NCI-H748 (cell line): ENCODE measurements at regions not wholly inside any gene's neighbourhood (a gene's known extent, or its start where the extent isn't known, plus 50 kb on each side); places are given as distances from the start of the nearest gene placed in this dataset.

Source experiments
- DNase-seq: peaks from one replicate; lab custom pipeline; 2025; ENCODE audit not compliant: unreplicated experiment; lab: John Stamatoyannopoulos, UW

GRCh38 chr6:165229216-165229615, 80.2 kb downstream of the C6orf118 start:
- DNase-seq, result no peak

- no peak for DNase-seq
Observed at GRCh38 chr6:165227644-165228329, 81.6 kb downstream of the C6orf118 start.

DNA sequence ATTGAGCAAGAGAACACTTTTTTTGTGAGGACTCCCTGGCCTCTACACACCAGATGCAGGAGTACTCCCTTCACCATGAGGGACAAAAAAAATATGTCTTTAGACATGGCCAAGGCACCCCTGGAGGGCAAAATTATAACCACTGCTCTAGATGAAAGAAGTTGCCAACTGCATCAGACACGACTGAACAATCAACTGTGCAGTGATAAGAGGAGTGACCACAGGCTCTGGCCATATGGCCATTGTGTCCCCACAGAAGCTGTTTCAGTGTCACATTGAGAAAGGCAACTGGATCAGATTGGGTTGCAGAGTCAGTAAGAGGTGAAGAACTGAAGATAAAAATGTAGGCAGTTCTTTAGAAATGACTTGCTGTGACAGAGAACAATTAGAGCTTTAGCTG, 85.7 kb downstream of the C6orf118 start:
- DNase-seq, result no peak

DNA sequence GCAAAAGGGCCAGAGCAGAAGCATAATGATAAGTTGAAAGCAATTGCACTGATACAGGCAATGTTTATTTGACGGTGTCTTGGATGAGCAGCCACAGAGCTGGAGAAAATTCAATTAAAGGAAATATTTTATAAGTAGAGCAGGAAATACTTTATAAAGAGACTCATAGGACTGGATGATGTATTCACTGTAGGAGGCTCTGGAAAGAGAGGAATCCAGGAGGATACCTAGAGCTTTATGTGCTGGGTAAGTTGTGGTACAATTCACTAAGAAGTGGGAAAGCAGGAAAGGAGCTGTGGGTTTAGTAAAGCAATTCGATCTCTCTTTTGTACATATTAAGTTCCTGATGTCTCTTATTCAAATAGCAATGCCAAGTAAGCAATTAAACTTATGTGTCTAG, 86.3 kb downstream of the C6orf118 start:
- DNase-seq, result no peak

DNA sequence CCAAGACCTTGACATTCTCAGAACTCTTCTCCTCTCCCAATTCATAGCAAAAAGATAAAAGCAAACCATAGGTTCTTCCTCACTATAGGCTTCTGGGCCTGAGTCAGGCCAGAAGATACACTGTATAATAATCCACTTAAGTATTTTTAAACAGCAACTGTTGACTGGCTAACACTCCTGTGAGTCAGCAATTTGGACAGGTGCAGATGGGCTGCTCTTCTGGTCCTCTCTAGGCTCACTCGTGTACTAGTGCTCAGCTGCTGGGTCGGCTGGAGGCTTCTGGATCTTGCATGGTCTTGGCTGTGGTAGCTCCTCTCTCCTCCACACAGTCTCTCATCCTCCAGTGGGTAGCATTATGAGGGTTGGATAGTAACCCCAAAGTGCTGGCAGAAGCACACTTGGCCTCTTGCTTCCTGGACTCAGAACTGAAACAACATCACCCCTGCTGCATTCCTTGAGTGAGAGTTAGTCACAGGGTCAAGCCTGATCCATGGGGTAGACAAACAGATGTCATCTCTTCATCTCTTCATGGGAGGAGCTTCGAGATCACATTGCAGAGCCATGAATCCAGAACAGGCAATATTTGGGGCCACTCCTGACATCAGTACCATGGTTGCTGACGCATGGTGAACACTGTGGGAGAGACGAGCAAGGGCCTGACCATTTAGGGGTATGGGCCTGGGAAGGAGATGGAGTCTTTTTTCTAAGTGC, 86.9 kb downstream of the C6orf118 start:
- no peak for DNase-seq

DNA sequence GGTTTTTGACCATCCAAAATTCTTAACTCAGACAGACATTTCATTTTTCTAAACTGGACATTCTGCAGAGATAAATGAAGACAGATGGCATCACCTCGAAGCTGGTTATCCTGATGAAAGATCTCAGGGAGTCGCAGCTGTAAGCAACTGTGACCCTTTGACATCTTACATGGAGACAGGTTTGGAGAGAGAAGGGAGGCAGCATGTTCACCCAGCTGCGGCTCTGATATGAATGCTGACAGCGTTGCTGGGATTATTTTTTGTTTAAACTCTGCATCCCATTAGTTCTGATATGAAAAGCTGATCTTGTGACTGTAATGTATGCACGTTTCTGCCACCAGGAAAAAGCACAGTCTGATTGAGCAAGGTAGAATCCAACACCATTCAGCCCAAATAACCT, 89.4 kb downstream of the C6orf118 start:
- DNase-seq, result no peak

- no peak for DNase-seq
Observed at GRCh38 chr6:165219629-165220028, 89.8 kb downstream of the C6orf118 start.

DNA sequence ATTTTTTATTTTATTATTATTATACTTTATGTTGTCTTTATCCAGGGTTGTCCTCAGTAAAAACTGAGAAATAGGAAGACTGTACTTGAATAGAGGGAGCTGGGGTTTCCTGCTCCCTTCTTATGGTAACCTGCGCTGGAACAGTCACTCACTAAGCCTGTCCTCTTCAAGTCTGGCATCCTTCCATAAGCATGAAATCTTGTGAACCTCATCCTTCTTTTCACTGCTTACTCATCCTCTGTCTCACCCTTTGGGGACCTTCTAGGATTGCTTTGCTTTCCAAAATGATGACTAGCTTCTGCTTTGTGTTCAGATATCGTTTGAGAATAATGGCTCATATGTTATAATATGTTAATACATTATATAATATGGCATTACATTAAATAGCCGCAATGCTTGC, 90.6 kb downstream of the C6orf118 start:
- DNase-seq, result no peak

- DNase-seq, result no peak
Observed at GRCh38 chr6:165206798-165207197, 102.6 kb downstream of the C6orf118 start.

DNA sequence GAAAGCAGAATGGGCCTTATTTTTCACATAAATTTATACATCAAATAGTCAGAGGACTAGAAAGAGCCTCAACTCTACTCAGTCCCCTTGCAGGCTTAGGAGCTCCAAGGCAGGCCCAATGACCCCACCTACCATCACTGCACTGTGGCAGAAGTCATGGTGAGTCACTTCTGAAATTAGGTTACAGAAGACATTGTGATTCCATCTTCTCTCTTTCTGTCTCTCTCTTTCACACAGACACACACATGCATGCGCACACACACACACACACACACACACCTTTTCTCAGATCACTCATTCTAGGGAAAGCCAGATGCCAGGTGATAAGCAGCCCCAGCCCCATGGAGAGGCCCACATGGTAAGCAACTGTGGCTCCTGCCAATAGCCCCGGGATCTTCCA, 103.8 kb downstream of the C6orf118 start:
- no peak for DNase-seq

DNA sequence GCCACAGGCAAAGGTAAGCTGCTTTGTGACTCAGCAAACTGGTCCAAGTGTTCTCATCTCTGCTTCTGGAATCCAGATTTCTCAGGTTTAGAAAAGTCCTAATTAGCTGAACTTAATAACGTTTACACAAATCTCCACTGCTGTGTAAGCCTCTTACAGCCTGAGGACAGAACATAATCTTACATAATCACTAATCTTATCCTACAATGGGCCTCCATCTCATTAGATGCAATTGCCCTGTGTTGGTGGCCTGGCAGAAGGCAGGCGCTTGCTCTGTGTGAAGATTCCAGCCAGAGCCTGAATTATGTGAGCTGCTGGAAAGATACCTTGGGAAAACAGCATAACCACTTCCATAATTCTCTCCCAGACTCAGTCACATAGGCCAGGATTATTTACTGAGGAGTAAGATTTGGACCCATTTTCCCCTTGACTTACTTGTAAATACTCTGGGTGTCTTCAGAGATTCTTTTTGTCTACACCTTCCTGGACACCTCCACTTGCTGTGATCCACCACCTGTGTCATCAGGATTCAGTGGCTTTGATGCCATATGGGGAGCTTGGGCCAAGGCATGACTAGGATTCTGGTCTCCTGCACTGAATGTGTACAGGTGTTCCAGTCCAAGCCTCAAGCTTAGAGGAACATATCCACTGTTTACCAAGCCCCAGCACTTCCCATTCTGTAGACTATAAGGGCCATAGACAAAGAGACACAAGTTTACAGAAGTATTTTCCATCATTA, 104.4 kb downstream of the C6orf118 start:
- DNase-seq, result no peak

- no peak for DNase-seq
Observed at GRCh38 chr6:165200178-165200577, 109.2 kb downstream of the C6orf118 start.

DNA sequence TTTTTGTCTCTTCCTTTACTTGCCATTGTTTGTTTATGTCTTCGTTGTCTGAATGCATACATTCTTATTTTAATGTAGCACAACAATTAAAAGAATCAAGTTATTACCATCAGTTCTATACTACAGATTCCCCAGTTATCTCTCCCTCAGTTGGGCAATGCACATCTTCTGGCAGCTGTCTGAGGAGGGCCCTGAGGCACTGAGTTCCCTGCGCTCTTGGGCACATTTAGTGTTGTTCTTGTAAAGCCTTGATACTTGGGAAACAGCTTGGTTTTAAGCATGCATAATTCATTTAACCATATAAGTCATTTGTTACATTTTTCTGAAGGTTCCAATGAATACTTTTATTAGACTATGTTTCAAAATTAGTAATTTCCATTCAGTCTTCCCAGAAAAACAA, 117.9 kb downstream of the C6orf118 start:
- no peak for DNase-seq

- DNase-seq, result no peak
Observed at GRCh38 chr6:165186441-165187205, 122.8 kb downstream of the C6orf118 start.

GRCh38 chr6:165186041-165186440, 123.4 kb downstream of the C6orf118 start:
- DNase-seq, result no peak

DNA sequence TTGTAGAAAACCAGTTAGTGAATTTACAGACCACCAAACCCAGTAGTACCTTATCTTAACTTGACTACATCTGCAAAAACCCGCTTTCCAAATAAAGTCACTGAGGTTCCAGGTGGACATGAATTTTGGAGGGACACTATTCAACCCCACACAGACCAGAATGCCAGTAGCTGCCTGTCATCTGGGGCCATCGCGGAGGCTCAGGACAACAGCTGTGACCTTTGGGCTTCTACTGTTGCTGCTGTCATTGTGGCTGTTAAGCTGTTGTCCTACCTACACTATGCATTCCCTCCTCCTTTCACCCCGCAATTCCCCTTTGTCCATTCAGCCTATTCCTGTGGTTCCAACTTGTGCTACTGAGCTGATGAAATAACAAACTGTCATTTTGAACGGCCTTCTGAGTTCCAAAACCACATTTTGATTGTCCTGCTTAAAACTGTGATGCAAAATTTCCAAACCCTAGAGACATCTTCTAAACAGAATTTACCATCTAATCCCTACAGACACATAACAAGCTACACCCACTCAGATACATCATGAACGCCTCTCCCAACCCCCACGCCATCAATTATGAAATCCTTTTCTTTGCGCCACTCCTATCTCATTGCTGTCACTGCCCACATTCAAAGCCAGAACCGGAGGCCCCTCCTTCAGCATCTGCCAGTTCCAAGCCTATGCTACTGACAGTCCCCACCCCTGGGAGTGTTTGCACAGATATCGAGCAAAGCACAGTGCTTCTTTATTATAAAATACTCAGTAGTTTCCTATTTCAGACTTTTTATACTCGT, 125.0 kb downstream of the C6orf118 start:
- peak; percentile 91 for DNase-seq

DNA sequence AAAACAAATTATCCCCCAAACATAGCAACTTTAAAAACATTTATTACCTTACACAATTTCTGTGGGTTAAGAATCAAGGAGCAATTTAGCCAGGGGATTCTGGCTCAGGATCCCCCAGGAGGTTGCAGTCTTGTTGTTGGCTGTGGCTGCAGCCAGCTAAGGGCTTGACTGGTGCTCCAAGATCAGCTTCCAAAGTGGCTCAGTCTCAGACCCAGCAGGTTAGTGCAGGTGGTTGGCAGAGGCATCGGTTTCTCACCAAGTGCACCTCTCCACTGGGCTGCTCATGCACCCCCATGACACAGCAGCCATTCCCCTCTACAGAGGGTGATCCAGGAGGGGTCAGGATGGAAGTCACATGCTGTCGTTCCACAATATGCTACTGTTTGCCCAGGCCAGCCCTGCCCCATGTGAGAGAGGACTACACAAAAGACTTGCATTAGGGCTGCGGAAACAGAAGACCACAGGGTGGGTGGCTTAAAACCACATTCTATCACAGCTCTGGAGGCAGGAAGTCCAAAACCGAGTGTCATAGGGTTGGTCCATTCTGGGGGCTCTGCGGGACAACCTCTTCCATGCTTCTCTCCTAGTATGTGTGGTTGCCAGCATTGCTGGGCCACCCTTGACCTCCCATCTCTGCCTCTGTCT, 125.8 kb downstream of the C6orf118 start:
- no peak for DNase-seq

DNA sequence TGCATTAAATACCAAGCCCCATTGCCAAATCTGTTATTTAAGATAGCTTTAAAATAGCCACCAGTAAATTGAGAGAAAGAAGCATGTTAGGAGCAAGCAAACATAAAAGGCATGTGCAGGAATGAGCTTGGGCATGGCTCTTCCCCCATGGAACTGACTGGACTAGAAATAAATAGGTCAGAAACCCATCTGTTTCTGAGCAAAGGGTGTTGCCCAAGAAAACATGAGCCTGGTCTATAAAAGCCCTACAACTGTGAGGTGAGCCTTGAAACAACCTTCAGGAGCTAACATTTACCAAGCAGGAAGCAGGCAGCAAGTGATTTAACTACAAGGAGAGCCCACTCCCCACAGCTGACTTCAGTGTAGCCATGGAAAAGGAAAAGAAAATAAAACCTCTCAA, 126.3 kb downstream of the C6orf118 start:
- DNase-seq, result no peak

DNA sequence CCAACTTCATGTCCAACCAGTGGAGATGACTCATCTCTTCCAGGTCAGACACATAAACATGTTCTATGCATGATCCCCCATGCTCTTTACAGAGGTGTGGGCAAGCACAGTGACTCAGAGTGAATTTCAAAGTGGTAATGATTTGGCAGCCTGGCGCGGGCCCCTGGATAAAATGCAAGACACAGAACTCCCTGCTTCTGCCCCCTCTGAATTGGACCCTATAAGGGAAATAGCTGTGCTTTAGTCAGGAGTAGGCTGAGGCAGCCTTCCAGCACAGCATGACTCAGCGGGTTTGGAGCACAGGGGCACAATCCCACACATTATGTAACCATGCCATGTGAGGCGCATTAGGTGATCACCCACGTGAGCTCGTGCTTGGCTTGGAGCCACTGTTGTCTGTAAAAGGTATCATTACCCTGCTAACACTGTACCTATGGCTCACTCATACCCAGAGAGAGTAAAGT, 127.4 kb downstream of the C6orf118 start:
- peak; percentile 7 for DNase-seq

DNA sequence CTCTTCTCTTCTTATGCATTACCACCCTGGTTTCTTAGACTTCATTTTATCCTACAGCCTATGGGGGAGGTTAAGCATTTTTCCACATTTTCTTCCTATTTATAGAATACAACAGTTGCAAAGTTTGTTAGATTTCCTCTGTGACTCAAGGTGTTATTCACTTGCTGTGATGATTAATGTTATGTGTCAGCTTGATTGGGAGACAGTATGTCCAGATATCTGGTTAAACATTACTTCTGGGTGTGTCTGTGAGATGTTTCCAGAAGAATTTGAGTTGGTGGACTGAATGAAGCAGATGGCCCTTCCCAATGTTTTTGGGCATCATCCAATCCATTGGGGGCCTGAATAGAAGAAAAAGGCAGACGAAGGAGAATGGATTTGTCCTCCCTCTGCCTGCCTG, 131.3 kb downstream of the C6orf118 start:
- no peak for DNase-seq
